GM21737 (cell line): ENCODE measurements at regions not wholly inside any gene's neighbourhood (a gene's known extent, or its start where the extent isn't known, plus 50 kb on each side); places are given as distances from the start of the nearest gene placed in this dataset.
A peak's percentile ranks its signal among the peaks of the same experiment; 100 is the strongest.
"Not testable (repeated sequence)": the region's sequence is repeated elsewhere in the genome, so short reads cannot be mapped to it uniquely, and the experiment has no call there.

ENCODE experiments used
- ATAC-seq: cut with Tn5 transposase; IDR thresholded peaks from one replicate; pipeline ENCODE4 v1.9.1; 2021; ENCODE audit warnings: mild to moderate bottlenecking, moderate library complexity; ENCODE audit not compliant: unreplicated experiment

GRCh38 chr4:43586813-43587212 lies 694.3 kb downstream of the GRXCR1 start:
- ATAC-seq, result no peak

GRCh38 chr4:43587758-43588157 lies 695.2 kb downstream of the GRXCR1 start:
- ATAC-seq, result no peak

- ATAC-seq, result no peak
Measured at GRCh38 chr4:43607400-43607799, 714.9 kb downstream of the GRXCR1 start.

DNA sequence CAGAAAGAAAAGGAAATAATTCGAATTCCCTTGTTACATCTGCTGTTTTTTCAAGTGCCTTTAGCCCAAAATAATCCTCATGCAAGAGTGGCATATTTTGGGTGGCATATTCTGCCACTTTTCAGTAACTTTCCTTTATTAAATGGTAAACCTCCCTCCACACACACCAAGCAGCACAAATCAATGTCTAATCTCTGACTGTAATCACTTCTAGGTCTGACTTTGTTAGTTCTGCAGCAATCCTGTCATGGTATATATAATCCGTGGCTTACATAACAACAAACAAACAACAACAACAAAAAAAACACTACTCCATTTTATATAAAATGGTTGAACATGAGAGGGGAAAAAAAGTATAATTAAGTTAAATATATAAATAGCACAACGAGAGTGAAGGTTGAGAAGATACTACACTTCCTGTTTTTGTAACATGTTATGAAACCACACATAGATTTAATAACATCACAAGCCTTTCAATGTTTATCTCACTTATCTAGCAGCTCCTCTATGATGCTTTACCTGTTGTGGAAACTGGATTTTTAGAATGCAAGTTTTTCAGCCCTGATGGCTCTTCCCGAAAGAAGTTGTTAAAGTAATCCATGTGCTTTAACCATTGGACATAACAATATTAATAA lies 715.4 kb downstream of the GRXCR1 start:
- ATAC-seq, result no peak

DNA sequence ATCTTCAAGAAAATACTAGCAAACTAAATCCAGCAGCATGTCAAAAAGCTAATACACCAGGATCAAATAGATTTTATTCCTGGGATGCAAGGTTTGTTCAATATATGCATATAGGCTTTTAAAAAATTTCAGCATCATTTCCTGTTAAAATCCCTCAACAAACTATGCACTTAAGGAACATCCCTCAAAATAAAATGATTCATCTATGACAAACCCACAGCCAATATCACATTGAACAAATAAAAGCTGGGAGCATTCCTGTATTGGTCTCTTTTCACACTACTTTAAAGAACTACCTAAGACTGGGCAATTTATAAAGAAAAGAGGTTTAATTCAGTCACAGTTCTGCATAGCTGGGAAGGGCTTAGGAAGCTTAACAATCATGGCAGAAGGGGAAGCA lies 726.7 kb downstream of the GRXCR1 start:
- no peak for ATAC-seq

GRCh38 chr4:43637893-43638292 lies 745.4 kb downstream of the GRXCR1 start:
- ATAC-seq, result not testable (repeated sequence)

DNA sequence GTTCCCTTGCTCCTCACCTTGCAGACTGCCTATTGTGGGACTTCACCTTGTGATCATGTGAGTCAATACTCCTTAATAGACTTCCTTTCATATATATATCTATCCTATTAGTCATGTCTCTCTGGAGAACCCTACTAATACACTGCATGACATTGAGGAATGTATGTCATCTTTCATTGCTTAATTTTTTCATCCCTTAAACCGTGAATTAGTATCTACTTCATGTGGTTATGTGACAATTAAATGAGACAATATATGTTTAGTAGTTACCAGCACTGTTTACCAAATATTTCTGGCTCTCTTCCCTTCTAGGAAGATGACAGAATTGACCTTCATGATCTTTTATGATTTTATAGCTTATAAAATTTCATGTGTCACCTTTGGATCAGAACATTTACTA lies 759.5 kb downstream of the GRXCR1 start:
- no peak for ATAC-seq

GRCh38 chr4:43659547-43659946 lies 767.0 kb downstream of the GRXCR1 start:
- ATAC-seq, result not testable (repeated sequence)

GRCh38 chr4:43672265-43672885 lies 776.2 kb downstream of the KCTD8 start:
- ATAC-seq, result not testable (repeated sequence)

- no peak for ATAC-seq
Measured at GRCh38 chr4:43680421-43680820, 768.2 kb downstream of the KCTD8 start.

GRCh38 chr4:43682551-43682950 lies 766.1 kb downstream of the KCTD8 start:
- ATAC-seq, result no peak

DNA sequence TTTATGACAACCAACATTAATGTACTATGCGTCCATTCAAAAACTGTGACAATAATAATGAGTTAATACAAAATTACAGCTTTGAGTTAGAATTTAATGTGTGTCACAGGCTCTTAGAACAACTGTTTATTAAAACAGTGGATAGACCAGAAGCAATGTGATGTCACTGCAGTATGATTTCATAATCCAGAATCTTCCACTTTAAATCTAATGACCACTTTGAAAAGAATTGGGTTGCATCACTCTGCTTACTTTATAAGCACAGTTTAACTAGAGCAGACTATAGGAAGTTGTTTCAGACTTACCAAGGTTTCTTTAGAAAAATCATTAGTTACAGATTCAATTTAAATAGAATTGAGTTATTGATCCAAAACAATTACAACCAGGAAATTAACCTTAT lies 758.5 kb downstream of the KCTD8 start:
- ATAC-seq, result no peak

- no peak for ATAC-seq
Measured at GRCh38 chr4:43693876-43694275, 754.7 kb downstream of the KCTD8 start.

- ATAC-seq, result no peak
Measured at GRCh38 chr4:43709443-43709842, 739.2 kb downstream of the KCTD8 start.

DNA sequence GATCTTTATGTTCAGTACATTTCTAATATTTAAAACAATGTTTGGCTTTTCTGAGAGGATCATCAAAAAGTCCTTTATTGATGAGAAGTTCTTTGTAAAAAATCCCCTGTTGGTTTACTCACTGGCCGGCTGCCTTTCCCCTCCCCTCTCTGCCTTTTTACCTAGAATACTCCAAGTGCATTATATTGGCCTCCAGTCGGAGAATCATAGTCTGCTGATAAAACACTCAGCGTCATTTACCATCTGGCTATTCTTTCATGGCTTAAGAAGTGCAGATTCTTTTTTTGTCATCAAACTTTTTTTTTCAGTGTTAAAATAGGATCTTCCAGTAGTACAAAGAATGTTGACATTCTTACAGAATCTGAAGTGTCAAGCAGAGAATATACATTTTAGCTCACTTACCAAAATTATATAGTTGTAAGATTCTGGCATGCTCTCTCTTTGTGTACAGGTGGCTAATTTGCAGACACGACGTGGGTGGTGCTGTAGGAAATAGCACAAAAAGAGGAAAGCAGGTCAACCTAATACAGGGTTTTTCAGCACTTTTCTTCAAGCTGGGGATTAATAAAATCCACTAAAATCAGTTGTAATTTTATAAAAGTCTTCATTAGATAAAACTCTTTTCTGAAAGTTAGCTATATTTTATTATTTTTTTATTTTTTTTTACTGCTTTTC lies 731.8 kb downstream of the KCTD8 start:
- ATAC-seq, result no peak

DNA sequence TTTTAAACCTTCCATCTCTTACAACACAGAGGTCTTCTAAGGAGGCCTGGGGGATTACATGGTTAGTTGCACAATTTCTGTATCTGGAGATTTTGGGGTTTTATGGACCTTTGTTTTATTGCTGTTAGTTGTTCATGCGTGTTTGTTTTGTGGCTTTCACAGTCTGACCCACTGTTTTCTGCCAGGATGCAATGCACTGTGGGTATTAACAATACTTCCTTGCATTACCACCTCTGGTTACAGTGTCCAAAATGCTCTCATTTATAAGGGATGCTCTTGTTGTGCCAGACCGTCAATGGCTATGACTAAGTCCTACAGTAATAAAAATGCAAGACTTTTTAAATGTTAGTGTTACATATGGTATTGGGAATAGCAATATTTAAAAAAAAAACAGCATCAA lies 730.2 kb downstream of the KCTD8 start:
- ATAC-seq, result no peak

DNA sequence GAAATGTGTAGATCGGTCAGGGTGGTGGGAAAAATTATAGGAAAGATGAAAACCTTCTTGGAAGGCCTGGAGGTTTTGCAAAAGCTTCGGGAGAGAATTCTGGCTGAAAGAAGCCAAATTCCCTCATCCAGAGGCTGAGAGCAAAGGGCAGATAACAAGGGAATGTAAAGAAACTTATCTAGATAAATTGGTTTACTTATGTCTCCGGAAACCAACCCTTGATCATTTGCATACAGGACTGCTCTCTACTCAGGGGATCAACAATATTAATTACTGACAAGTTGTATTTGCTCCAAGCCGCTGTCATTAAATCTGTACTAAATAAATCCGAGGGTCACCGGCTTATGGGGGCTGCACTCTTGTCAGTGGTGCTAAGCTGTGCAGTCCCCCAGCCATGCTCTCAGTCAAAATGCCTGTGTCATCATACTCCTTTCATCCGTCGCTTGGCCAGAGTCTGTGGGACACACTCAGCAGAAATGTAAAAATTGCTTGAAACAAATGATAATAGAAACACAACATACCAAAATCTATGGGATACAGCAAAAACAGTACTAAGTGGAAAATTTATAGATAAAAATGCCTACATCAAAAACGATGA lies 715.7 kb downstream of the KCTD8 start:
- no peak for ATAC-seq

- no peak for ATAC-seq
Measured at GRCh38 chr4:43742083-43742482, 706.5 kb downstream of the KCTD8 start.

- ATAC-seq, result no peak
Measured at GRCh38 chr4:43754566-43754965, 694.0 kb downstream of the KCTD8 start.

DNA sequence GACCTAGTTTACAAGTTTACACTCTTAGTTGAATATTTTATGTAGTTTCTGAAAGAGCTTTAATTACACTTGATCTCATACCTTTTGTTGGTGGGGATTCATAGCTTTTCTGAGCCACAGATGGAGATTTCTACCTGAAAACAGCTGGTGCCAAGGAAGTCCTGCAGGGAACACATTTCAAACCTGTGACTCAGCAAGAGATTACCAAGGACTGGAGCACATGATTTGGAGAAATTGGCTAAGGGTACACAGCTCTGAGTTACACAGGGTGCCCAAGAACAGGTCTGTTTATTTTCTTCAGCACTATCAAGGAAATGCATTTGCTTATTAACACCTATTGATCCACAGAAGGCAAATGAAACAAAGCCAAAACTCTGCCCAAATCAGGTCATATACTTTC lies 691.5 kb downstream of the KCTD8 start:
- ATAC-seq, result no peak

DNA sequence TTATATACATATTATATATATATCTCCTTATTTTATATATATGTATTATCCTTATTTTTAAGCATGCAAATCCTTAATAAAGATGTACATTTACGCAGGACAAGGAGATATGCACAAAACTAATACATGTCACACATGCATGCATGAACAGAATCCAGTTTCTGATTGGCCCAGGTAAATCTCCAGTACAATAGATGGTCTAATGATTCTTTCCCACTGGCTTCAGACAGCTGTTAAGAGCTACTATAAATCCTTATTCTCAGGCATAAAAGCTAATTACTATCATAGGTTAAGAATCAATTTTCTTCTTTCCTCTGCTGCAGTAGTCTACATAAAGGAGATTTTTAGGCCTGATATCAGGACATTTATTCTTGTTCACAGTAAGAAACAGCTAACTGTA lies 689.8 kb downstream of the KCTD8 start:
- ATAC-seq, result no peak

DNA sequence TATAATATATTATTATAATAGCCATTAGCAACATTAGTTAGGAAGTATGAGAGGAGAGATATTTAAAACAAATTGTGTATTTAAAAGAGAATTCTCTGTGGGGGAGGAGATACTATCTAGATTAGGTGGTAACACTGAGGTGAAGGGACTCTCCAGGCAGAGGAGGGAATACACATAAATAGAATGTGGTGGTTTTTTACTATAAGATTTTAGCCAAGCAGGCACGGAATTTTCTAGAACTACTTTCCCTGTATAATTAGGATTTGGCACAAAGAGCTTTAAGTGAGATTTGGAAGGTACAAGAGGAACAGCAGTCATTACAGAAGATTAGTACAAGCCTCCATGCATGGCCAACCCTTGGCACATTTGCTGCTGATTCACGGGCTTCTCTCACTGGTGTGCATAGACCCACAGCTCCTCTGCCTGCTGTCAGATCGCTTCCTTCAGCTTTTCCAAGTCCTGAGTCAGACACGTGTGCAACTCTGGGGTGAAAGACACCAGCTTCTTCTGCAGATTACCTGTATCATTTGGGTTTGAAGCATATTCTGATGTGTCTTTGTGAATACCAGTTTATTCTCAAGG lies 685.5 kb downstream of the KCTD8 start:
- ATAC-seq, result peak; percentile 63
